Neural progenitor cell (in vitro differentiated cells): ENCODE measurements at regions not wholly inside any gene's neighbourhood (a gene's known extent, or its start where the extent isn't known, plus 50 kb on each side); places are given as distances from the start of the nearest gene placed in this dataset.
A peak's percentile ranks its signal among the peaks of the same experiment; 100 is the strongest.
"Not testable (repeated sequence)": the region's sequence is repeated elsewhere in the genome, so short reads cannot be mapped to it uniquely, and the experiment has no call there.

Source experiments
- DNase-seq: peaks from one replicate; pipeline ENCODE4 v3.0.0-alpha.2; 2016; ENCODE audit warnings: low spot score
- H2AFZ ChIP-seq: fragments of 200-600 bp; sonication (generic); replicated peaks from 2 replicates; pipeline ENCODE4 v1.6.1; 2016; ENCODE audit warnings: antibody characterized with exemption
- H3F3A ChIP-seq: fragments of 200-600 bp; sonication (generic); 2 replicates; pipeline ENCODE4 v1.6.1; 2016; ENCODE audit warnings: antibody characterized with exemption, low read depth
- H3K27ac ChIP-seq: fragments of 200-600 bp; sonication (generic); 2 replicates; pipeline ENCODE4 v1.5.1; 2016; ENCODE audit warnings: mild to moderate bottlenecking
- H3K27me3 ChIP-seq: fragments of 200-600 bp; sonication (generic); 2 replicates; pipeline ENCODE4 v1.6.1; 2016; ENCODE audit warnings: mild to moderate bottlenecking, moderate library complexity
- H3K36me3 ChIP-seq: fragments of 200-600 bp; sonication (generic); 2 replicates; pipeline ENCODE4 v1.5.1; 2016
- H3K4me1 ChIP-seq: fragments of 200-600 bp; sonication (generic); 2 replicates; pipeline ENCODE4 v1.6.1; 2016; ENCODE audit warnings: mixed run types
- H3K4me2 ChIP-seq: fragments of 200-600 bp; sonication (generic); 2 replicates; pipeline ENCODE4 v1.6.1; 2016
- H3K4me3 ChIP-seq: fragments of 200-600 bp; sonication (generic); 2 replicates; pipeline ENCODE4 v1.5.1; 2016
- H3K79me2 ChIP-seq: fragments of 200-600 bp; sonication (generic); 2 replicates; pipeline ENCODE4 v1.6.1; 2016; ENCODE audit warnings: low read depth
- H3K9ac ChIP-seq: fragments of 200-600 bp; sonication (generic); 2 replicates; pipeline ENCODE4 v1.6.1; 2016
- H3K9me3 ChIP-seq: fragments of 200-600 bp; sonication (generic); 2 replicates; pipeline ENCODE4 v1.5.1; 2016; ENCODE audit warnings: low read depth
- H4K20me1 ChIP-seq: fragments of 200-600 bp; sonication (generic); 2 replicates; pipeline ENCODE4 v1.6.1; 2016; ENCODE audit warnings: low read depth
- H3K27ac Mint-ChIP-seq: 3 replicates; pipeline ENCODE4 v1.8.0; 2021; ENCODE audit warnings: mixed read lengths
- H3K27me3 Mint-ChIP-seq: 2 replicates; pipeline ENCODE4 v1.8.0; 2022; ENCODE audit warnings: low read depth, mild to moderate bottlenecking, inconsistent platforms, moderate library complexity, mixed read lengths; ENCODE audit not compliant: insufficient read depth
- H3K36me3 Mint-ChIP-seq: 3 replicates; pipeline ENCODE4 v1.8.0; 2021; ENCODE audit warnings: mixed read lengths
- H3K4me1 Mint-ChIP-seq: 3 replicates; pipeline ENCODE4 v1.8.0; 2021; ENCODE audit warnings: mixed read lengths
- H3K4me3 Mint-ChIP-seq: 3 replicates; pipeline ENCODE4 v1.8.0; 2021; ENCODE audit warnings: mild to moderate bottlenecking, moderate library complexity, mixed read lengths
- H3K9me3 Mint-ChIP-seq: 3 replicates; pipeline ENCODE4 v1.8.0; 2020; ENCODE audit warnings: mixed read lengths
- CTCF ChIP-seq: fragments of 200-600 bp; sonication (generic); IDR thresholded peaks from 2 replicates; pipeline ENCODE4 v1.5.1; 2017; ENCODE audit warnings: antibody characterized with exemption, mild to moderate bottlenecking
- EZH2 ChIP-seq: fragments of 200-600 bp; sonication (generic); IDR thresholded peaks from 2 replicates; pipeline ENCODE4 v1.6.1; 2017; ENCODE audit warnings: antibody characterized with exemption, mild to moderate bottlenecking, moderate library complexity
- EZH2phosphoT487 ChIP-seq: fragments of 200-600 bp; sonication (generic); IDR thresholded peaks from 2 replicates; pipeline ENCODE4 v1.6.1; 2017; ENCODE audit warnings: antibody characterized with exemption

DNA sequence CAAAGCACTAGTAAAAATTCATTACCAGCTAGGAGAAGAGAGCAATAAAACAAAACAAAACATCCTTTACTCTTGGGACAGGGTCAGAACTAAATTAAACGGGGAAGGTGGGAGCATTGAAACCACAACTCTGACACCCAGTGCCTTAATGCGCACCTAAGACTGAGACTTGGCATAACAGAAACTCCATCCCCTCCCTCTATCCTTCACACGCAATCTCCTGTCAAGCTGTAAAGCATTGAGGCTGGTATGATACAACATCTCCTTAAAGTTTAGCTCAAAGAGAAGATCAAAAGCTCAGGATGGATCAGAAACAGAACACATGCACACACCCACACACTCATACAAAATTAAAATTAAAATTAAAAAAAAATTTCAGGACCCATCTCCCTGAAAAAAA, 951.3 kb downstream of the STIM2 start:
- Mint-ChIP-seq H3K4me1 (peaks cover 8% of the 10 kb centered on the region), H3K27me3 (no peaks in the 10 kb centered on the region), H3K36me3 (peaks cover under 1% of the 10 kb centered on the region), H3K27ac (no peak overlapping the region), H3K9me3 (peaks cover 3% of the 10 kb centered on the region), H3K4me3 (no peak overlapping the region)
- H4K20me1 ChIP-seq = no peaks in the 10 kb centered on the region
- no peak overlapping the region for H3K9ac ChIP-seq
- no peak overlapping the region for H3K27ac ChIP-seq
- H3K9me3 ChIP-seq = no peaks in the 10 kb centered on the region
- no peaks in the 10 kb centered on the region for H3K36me3 ChIP-seq
- H2AFZ ChIP-seq = no peak overlapping the region
- H3F3A ChIP-seq = no peaks in the 10 kb centered on the region
- H3K79me2 ChIP-seq = no peaks in the 10 kb centered on the region
- TF ChIP-seq EZH2phosphoT487 (no peak), EZH2 (no peak), CTCF (no peak)
- H3K4me2 ChIP-seq = no peak overlapping the region
- no peak for DNase-seq
- no peaks in the 10 kb centered on the region for H3K27me3 ChIP-seq
- no peaks in the 10 kb centered on the region for H3K4me1 ChIP-seq
- H3K4me3 ChIP-seq = no peak overlapping the region

DNA sequence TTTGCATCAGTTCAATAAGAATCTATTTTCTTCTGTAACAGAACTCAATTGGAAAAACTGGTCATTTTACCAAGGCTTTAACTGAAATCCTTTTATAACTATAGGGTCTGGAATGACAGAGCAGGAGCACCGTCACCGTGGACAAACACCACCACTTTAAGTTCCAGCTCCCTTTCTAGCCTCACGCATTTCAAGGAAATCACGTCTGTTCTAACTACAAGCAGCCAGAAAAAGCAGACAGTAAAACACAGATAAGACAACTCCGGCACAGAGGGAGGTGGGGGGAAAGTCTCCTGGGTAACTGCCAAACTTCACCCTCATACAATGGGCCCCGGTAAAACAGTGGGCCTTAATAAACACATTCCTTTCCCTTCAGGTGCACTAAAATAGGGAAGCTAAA, 952.6 kb downstream of the STIM2 start:
- not testable (repeated sequence) for H3K27ac ChIP-seq, H3K79me2 ChIP-seq, H3K36me3 ChIP-seq, H3K9ac ChIP-seq, H3K36me3 Mint-ChIP-seq, H3K4me1 ChIP-seq, DNase-seq, H3K4me1 Mint-ChIP-seq, H3F3A ChIP-seq, H3K4me3 Mint-ChIP-seq, H3K27me3 Mint-ChIP-seq, H3K9me3 ChIP-seq, H3K27ac Mint-ChIP-seq, H3K4me3 ChIP-seq, H4K20me1 ChIP-seq, H3K4me2 ChIP-seq, H3K27me3 ChIP-seq
- peak overlapping the region; percentile 71 for H2AFZ ChIP-seq
- peaks cover 13% of the 10 kb centered on the region for H3K9me3 Mint-ChIP-seq

- not testable (repeated sequence) for H3K4me3 ChIP-seq, H3K27me3 Mint-ChIP-seq, H3K9ac ChIP-seq, H3K4me1 ChIP-seq, DNase-seq, H3K36me3 ChIP-seq, H2AFZ ChIP-seq, H3F3A ChIP-seq, H3K27ac ChIP-seq, H3K79me2 ChIP-seq, H3K4me2 ChIP-seq, H3K4me1 Mint-ChIP-seq, H4K20me1 ChIP-seq, H3K36me3 Mint-ChIP-seq, H3K9me3 ChIP-seq, H3K27me3 ChIP-seq, H3K4me3 Mint-ChIP-seq
- peaks cover 13% of the 10 kb centered on the region for H3K9me3 Mint-ChIP-seq
- H3K27ac Mint-ChIP-seq = peak overlapping the region; percentile 78
These were observed 953.2 kb downstream of the STIM2 start for GRCh38 chr4:27813699-27814425.

DNA sequence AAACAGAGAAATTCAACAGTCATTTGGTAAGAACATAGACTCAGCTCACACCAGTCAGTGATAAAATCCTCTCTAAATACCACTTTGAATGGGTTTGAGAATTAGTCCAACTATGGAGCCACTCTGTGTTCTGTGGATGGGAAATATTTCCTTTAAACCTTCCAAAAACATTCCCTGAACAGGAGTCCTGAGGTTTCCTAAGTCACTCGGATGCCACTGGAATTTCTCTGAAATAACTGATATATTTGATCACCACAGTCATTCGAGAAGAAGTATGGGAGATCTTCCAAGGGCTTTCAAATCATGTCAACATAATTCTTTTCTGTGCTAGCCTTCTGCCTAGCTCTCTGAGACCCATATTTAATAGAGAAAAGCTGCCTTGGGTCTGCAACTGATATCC, 958.6 kb downstream of the STIM2 start:
- no peak for DNase-seq
- Histone ChIP-seq H3K9me3 (no peaks in the 10 kb centered on the region), H3K36me3 (no peaks in the 10 kb centered on the region), H3K27ac (no peak overlapping the region), H2AFZ (no peak overlapping the region), H3K4me1 (no peaks in the 10 kb centered on the region), H4K20me1 (no peaks in the 10 kb centered on the region), H3K4me3 (no peak overlapping the region), H3K9ac (no peak overlapping the region), H3K4me2 (no peak overlapping the region), H3K79me2 (no peaks in the 10 kb centered on the region), H3F3A (no peaks in the 10 kb centered on the region), H3K27me3 (no peaks in the 10 kb centered on the region)
- H3K9me3 Mint-ChIP-seq = peaks cover 13% of the 10 kb centered on the region
- H3K4me1 Mint-ChIP-seq = no peaks in the 10 kb centered on the region
- H3K36me3 Mint-ChIP-seq = peaks cover 4% of the 10 kb centered on the region
- no peak overlapping the region for H3K27ac Mint-ChIP-seq
- no peaks in the 10 kb centered on the region for H3K27me3 Mint-ChIP-seq
- TF ChIP-seq EZH2 (no peak), CTCF (no peak), EZH2phosphoT487 (no peak)
- no peak overlapping the region for H3K4me3 Mint-ChIP-seq
